Spleen (tissue), 7 donors: ENCODE measurements at regions not wholly inside any gene's neighbourhood (a gene's known extent, or its start where the extent isn't known, plus 50 kb on each side); places are given as distances from the start of the nearest gene placed in this dataset.

Source experiments
- POLR2A ChIP-seq, 3 donors: fragments of 450-650 bp; IDR thresholded peaks; one replicate each; pipeline ENCODE4 v1.5.1; 2017; ENCODE audit warnings: antibody characterized with exemption in 3 of 3, mild to moderate bottlenecking in 1 of 3
- POLR2AphosphoS5 ChIP-seq, 3 donors: sonication (generic); formaldehyde crosslinking; IDR thresholded peaks; one replicate each; pipeline ENCODE4 v1.5.1; 2017; ENCODE audit warnings: antibody characterized with exemption in 3 of 3
- TF ChIP-seq, protein P1 (sequence below), 11 experiments: fragments of 200-600 bp in 7 of 11; fragments of 450-650 bp in 4 of 11; sonication (generic) in 4 of 11; IDR thresholded peaks in 8 of 11; conservative IDR thresholded peaks in 3 of 11; 1 replicate in 7 of 11; 2 replicates in 4 of 11; pipeline versions ENCODE4 v1.4.0 to v1.8.0; 2016 to 2021; ENCODE audit warnings: antibody characterized with exemption in 11 of 11, inconsistent platforms in 4 of 11, mild to moderate bottlenecking in 1 of 11
- donor health status: DM: no; HTN: no; CAD: no; lungs with moderate emphysema.
- donor health status: DM: no; HTN: no; CAD: no.
- donor health status: DM: no; HTN: no; CAD: no.

DNA sequence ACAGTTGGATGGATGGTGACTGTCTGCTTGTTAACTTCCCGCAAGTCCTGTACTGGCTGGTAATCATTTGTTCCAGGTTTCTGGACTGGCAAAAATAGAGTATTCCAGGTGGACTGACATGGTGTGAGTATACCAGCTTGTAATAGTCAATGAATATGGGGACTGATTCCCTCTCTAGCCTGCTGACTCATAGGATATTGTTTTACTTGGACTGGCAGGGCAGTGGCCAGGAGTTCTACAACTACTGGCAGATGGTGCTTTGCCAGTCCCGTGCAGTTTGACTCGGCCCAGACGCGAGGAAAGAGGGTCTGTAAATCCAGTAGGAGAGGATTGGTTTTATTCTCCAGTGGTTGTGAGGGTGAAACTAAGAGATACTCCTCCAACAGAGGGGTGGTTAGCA is 78.0 kb downstream of the PRR15 start:
- TF ChIP-seq, protein P1, sequence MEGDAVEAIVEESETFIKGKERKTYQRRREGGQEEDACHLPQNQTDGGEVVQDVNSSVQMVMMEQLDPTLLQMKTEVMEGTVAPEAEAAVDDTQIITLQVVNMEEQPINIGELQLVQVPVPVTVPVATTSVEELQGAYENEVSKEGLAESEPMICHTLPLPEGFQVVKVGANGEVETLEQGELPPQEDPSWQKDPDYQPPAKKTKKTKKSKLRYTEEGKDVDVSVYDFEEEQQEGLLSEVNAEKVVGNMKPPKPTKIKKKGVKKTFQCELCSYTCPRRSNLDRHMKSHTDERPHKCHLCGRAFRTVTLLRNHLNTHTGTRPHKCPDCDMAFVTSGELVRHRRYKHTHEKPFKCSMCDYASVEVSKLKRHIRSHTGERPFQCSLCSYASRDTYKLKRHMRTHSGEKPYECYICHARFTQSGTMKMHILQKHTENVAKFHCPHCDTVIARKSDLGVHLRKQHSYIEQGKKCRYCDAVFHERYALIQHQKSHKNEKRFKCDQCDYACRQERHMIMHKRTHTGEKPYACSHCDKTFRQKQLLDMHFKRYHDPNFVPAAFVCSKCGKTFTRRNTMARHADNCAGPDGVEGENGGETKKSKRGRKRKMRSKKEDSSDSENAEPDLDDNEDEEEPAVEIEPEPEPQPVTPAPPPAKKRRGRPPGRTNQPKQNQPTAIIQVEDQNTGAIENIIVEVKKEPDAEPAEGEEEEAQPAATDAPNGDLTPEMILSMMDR (IDR thresholded peaks at IDR 0.05 in 8 of 11, conservative IDR thresholded peaks at IDR 0.05 in 3 of 11) = no peak
- TF ChIP-seq POLR2A (IDR thresholded peaks at IDR 0.05) = no peak
- no peak for TF ChIP-seq POLR2AphosphoS5 (IDR thresholded peaks at IDR 0.05)
